ENCODE measurements at regions not wholly inside any gene's neighbourhood (a gene's known extent, or its start where the extent isn't known, plus 50 kb on each side); places are given as distances from the start of the nearest gene placed in this dataset.
A peak's percentile ranks its signal among the peaks of the same experiment; 100 is the strongest.

- ATAC-seq: no peak
- Mint-ChIP-seq H3K4me3 (no peak overlapping the region), H3K9me3 (no peaks in the 10 kb centered on the region), H3K4me1 (peaks cover 31% of the 10 kb centered on the region), H3K27me3 (peaks cover 85% of the 10 kb centered on the region), H3K36me3 (no peaks in the 10 kb centered on the region), H3K27ac (no peak overlapping the region)
These were observed 175.9 kb downstream of the RPLP1 start for GRCh38 chr15:69628256-69629093.

- no peak overlapping the region for H3K27ac Mint-ChIP-seq
- peaks cover 73% of the 10 kb centered on the region for H3K27me3 Mint-ChIP-seq
- peaks cover 21% of the 10 kb centered on the region for H3K4me1 Mint-ChIP-seq
- H3K4me3 Mint-ChIP-seq: no peak overlapping the region
- H3K9me3 Mint-ChIP-seq: no peaks in the 10 kb centered on the region
- no peaks in the 10 kb centered on the region for H3K36me3 Mint-ChIP-seq
- peak; percentile 75 for ATAC-seq
These were observed 177.1 kb downstream of the RPLP1 start for GRCh38 chr15:69629631-69630161.

GRCh38 chr15:69631005-69631404 is 178.4 kb downstream of the RPLP1 start:
- H3K4me1 Mint-ChIP-seq: peaks cover 19% of the 10 kb centered on the region
- ATAC-seq: no peak

GRCh38 chr15:69631978-69632377 is 179.4 kb downstream of the RPLP1 start:
- ATAC-seq: no peak
- no peak overlapping the region for H3K27ac Mint-ChIP-seq
- no peaks in the 10 kb centered on the region for H3K9me3 Mint-ChIP-seq
- H3K36me3 Mint-ChIP-seq: no peaks in the 10 kb centered on the region
- H3K4me1 Mint-ChIP-seq: peaks cover 19% of the 10 kb centered on the region
- no peak overlapping the region for H3K4me3 Mint-ChIP-seq
- peaks cover 59% of the 10 kb centered on the region for H3K27me3 Mint-ChIP-seq

More at GRCh38 chr15:69631005-69631404, 178.4 kb downstream of the RPLP1 start:
- Mint-ChIP-seq H3K9me3 (no peaks in the 10 kb centered on the region), H3K4me3 (no peak overlapping the region), H3K36me3 (no peaks in the 10 kb centered on the region), H3K27me3 (peaks cover 60% of the 10 kb centered on the region), H3K27ac (no peak overlapping the region)

- H3K36me3 Mint-ChIP-seq: no peaks in the 10 kb centered on the region
- H3K4me3 Mint-ChIP-seq: no peak overlapping the region
- peaks cover 42% of the 10 kb centered on the region for H3K27me3 Mint-ChIP-seq
These were observed 182.2 kb downstream of the RPLP1 start for GRCh38 chr15:69634860-69635259.

GRCh38 chr15:69636169-69636915 is 183.7 kb downstream of the RPLP1 start:
- Mint-ChIP-seq H3K27ac (no peak overlapping the region), H3K9me3 (peaks cover 3% of the 10 kb centered on the region), H3K36me3 (no peaks in the 10 kb centered on the region), H3K4me3 (no peak overlapping the region), H3K4me1 (peaks cover 5% of the 10 kb centered on the region), H3K27me3 (peaks cover 27% of the 10 kb centered on the region)
- no peak for ATAC-seq

More at GRCh38 chr15:69634860-69635259, 182.2 kb downstream of the RPLP1 start:
- H3K9me3 Mint-ChIP-seq: peaks cover 3% of the 10 kb centered on the region
- no peak for ATAC-seq
- H3K4me1 Mint-ChIP-seq: peaks cover 16% of the 10 kb centered on the region
- no peak overlapping the region for H3K27ac Mint-ChIP-seq

GRCh38 chr15:69637818-69638217 is 185.2 kb downstream of the RPLP1 start:
- H3K36me3 Mint-ChIP-seq: no peaks in the 10 kb centered on the region
- H3K4me3 Mint-ChIP-seq: no peak overlapping the region
- H3K27me3 Mint-ChIP-seq: peaks cover 15% of the 10 kb centered on the region
- no peak overlapping the region for H3K27ac Mint-ChIP-seq
- ATAC-seq: no peak
- H3K4me1 Mint-ChIP-seq: no peaks in the 10 kb centered on the region
- H3K9me3 Mint-ChIP-seq: peaks cover 8% of the 10 kb centered on the region

GRCh38 chr15:69643476-69643875 is 190.9 kb downstream of the RPLP1 start:
- Mint-ChIP-seq H3K4me3 (no peak overlapping the region), H3K36me3 (no peaks in the 10 kb centered on the region), H3K27me3 (peaks cover 15% of the 10 kb centered on the region), H3K9me3 (peaks cover 8% of the 10 kb centered on the region), H3K4me1 (no peaks in the 10 kb centered on the region), H3K27ac (no peak overlapping the region)
- no peak for ATAC-seq

GRCh38 chr15:69643971-69644370 is 191.4 kb downstream of the RPLP1 start:
- Mint-ChIP-seq H3K9me3 (peaks cover 8% of the 10 kb centered on the region), H3K27me3 (peaks cover 20% of the 10 kb centered on the region), H3K27ac (no peak overlapping the region), H3K4me3 (no peak overlapping the region), H3K36me3 (no peaks in the 10 kb centered on the region), H3K4me1 (no peaks in the 10 kb centered on the region)
- no peak for ATAC-seq

GRCh38 chr15:69644876-69645275 is 192.3 kb downstream of the RPLP1 start:
- peaks cover 5% of the 10 kb centered on the region for H3K9me3 Mint-ChIP-seq
- H3K4me3 Mint-ChIP-seq: no peak overlapping the region
- H3K27ac Mint-ChIP-seq: no peak overlapping the region

GRCh38 chr15:69647142-69647513 is 194.5 kb downstream of the RPLP1 start:
- no peak overlapping the region for H3K4me3 Mint-ChIP-seq
- no peak overlapping the region for H3K27ac Mint-ChIP-seq
- peaks cover 50% of the 10 kb centered on the region for H3K27me3 Mint-ChIP-seq
- H3K4me1 Mint-ChIP-seq: no peaks in the 10 kb centered on the region
- no peaks in the 10 kb centered on the region for H3K9me3 Mint-ChIP-seq
- H3K36me3 Mint-ChIP-seq: no peaks in the 10 kb centered on the region
- ATAC-seq: no peak

More at GRCh38 chr15:69644876-69645275, 192.3 kb downstream of the RPLP1 start:
- Mint-ChIP-seq H3K27me3 (peaks cover 29% of the 10 kb centered on the region), H3K36me3 (no peaks in the 10 kb centered on the region), H3K4me1 (no peaks in the 10 kb centered on the region)
- ATAC-seq: no peak

GRCh38 chr15:69648212-69648611 is 195.6 kb downstream of the RPLP1 start:
- no peak for ATAC-seq
- Mint-ChIP-seq H3K9me3 (no peaks in the 10 kb centered on the region), H3K36me3 (no peaks in the 10 kb centered on the region), H3K4me3 (no peak overlapping the region), H3K4me1 (no peaks in the 10 kb centered on the region), H3K27me3 (peaks cover 55% of the 10 kb centered on the region), H3K27ac (no peak overlapping the region)

GRCh38 chr15:69648775-69649735 is 196.4 kb downstream of the RPLP1 start:
- no peak for ATAC-seq
- Mint-ChIP-seq H3K9me3 (no peaks in the 10 kb centered on the region), H3K36me3 (no peaks in the 10 kb centered on the region), H3K27ac (no peak overlapping the region), H3K4me3 (no peak overlapping the region), H3K4me1 (no peaks in the 10 kb centered on the region), H3K27me3 (peaks cover 55% of the 10 kb centered on the region)

- Mint-ChIP-seq H3K4me1 (no peaks in the 10 kb centered on the region), H3K4me3 (no peak overlapping the region), H3K27me3 (peaks cover 62% of the 10 kb centered on the region), H3K9me3 (no peaks in the 10 kb centered on the region), H3K36me3 (no peaks in the 10 kb centered on the region), H3K27ac (no peak overlapping the region)
- no peak for ATAC-seq
These were observed 199.7 kb downstream of the RPLP1 start for GRCh38 chr15:69652293-69652692.

All from stimulated activated memory B cell treated with anti-CD40 and anti-IgM and Interleukin-4, amounts not matched to agents 10 μg/mL and 1 μg/mL and 100 μg/mL, for 72 hours (primary cell).